PC-9 (cell line): ENCODE measurements at regions not wholly inside any gene's neighbourhood (a gene's known extent, or its start where the extent isn't known, plus 50 kb on each side); places are given as distances from the start of the nearest gene placed in this dataset.

Source experiments
- BruUV-seq: library from RNA; stranded (reverse); fragments of 400-500 nt; replicated peaks from 2 replicates; lab custom pipeline; 2021; lab: Mats Ljungman, UMichigan
- CTCF ChIA-PET: fragments of 300-600 bp; sonication (Branson Sonifier 250); formaldehyde crosslinking; loops from one replicate; lab custom pipeline; 2022; ENCODE audit warnings: antibody characterized with exemption; lab: Charles Lee
- POLR2A ChIA-PET: fragments of 300-600 bp; sonication (Branson Sonifier 250); formaldehyde crosslinking; loops from one replicate; lab custom pipeline; 2022; ENCODE audit warnings: antibody characterized with exemption; ENCODE audit not compliant: unreplicated experiment; lab: Charles Lee
- DNase-seq, 2 experiments: peaks; one replicate each; pipeline versions ENCODE4 v3.0.0 to v3.0.0-alpha.2; 2015 to 2022; ENCODE audit warnings: mixed read lengths in 1 of 2
- H2AFZ ChIP-seq: fragments of 200-600 bp; sonication (generic); 2 replicates; pipeline ENCODE4 v1.8.1; 2017; ENCODE audit warnings: antibody characterized with exemption
- H3F3A ChIP-seq: fragments of 200-600 bp; sonication (generic); 2 replicates; pipeline ENCODE4 v1.8.1; 2017; ENCODE audit warnings: antibody characterized with exemption, mild to moderate bottlenecking, low read depth; ENCODE audit not compliant: insufficient read depth
- H3K27ac ChIP-seq: fragments of 200-600 bp; sonication (generic); 2 replicates; pipeline ENCODE4 v1.6.1; 2016; ENCODE audit warnings: mixed run types
- H3K27me3 ChIP-seq: fragments of 200-600 bp; sonication (generic); 2 replicates; pipeline ENCODE4 v1.6.1; 2016; ENCODE audit warnings: low read depth, mixed run types; ENCODE audit not compliant: insufficient read depth
- H3K36me3 ChIP-seq: fragments of 200-600 bp; sonication (generic); 2 replicates; pipeline ENCODE4 v1.6.1; 2016; ENCODE audit warnings: low read depth, mixed run types
- H3K4me1 ChIP-seq: fragments of 200-600 bp; sonication (generic); replicated peaks from 2 replicates; pipeline ENCODE4 v1.6.1; 2016; ENCODE audit warnings: mixed run types; ENCODE audit not compliant: insufficient read depth
- H3K4me2 ChIP-seq: fragments of 200-600 bp; sonication (generic); 2 replicates; pipeline ENCODE4 v1.6.1; 2017; ENCODE audit warnings: mixed run types
- H3K4me3 ChIP-seq: fragments of 200-600 bp; sonication (generic); 2 replicates; pipeline ENCODE4 v1.6.1; 2016; ENCODE audit warnings: mixed run types
- H3K79me2 ChIP-seq: fragments of 200-600 bp; sonication (generic); 2 replicates; pipeline ENCODE4 v1.6.1; 2017; ENCODE audit warnings: low read depth, mixed run types
- H3K9me2 ChIP-seq: fragments of 200-600 bp; sonication (generic); 2 replicates; pipeline ENCODE4 v1.8.1; 2017; ENCODE audit warnings: mild to moderate bottlenecking; ENCODE audit not compliant: insufficient read depth
- H3K9me3 ChIP-seq: fragments of 200-600 bp; sonication (generic); 2 replicates; pipeline ENCODE4 v1.8.1; 2016; ENCODE audit warnings: low read depth; ENCODE audit not compliant: insufficient read depth
- H4K20me1 ChIP-seq: fragments of 200-600 bp; sonication (generic); 2 replicates; pipeline ENCODE4 v1.8.1; 2017; ENCODE audit not compliant: insufficient read depth
- EZH2 ChIP-seq: fragments of 200-600 bp; sonication (generic); IDR thresholded peaks from 2 replicates; pipeline ENCODE4 v1.8.0; 2017; ENCODE audit warnings: antibody characterized with exemption, low read depth
- intact Hi-C: fragments of 100-400 bp; cut with micrococcal nuclease; formaldehyde crosslinking; loops from one replicate; pipeline ENCODE4 v1.10.0; 2022; ENCODE audit not compliant: unreplicated experiment
- TF ChIP-seq, protein P1 (sequence below): fragments of 200-600 bp; sonication (generic); conservative IDR thresholded peaks from 2 replicates; pipeline ENCODE4 v1.6.1; 2017; ENCODE audit warnings: mixed run types, antibody characterized with exemption, mild to moderate bottlenecking, moderate library complexity

DNA sequence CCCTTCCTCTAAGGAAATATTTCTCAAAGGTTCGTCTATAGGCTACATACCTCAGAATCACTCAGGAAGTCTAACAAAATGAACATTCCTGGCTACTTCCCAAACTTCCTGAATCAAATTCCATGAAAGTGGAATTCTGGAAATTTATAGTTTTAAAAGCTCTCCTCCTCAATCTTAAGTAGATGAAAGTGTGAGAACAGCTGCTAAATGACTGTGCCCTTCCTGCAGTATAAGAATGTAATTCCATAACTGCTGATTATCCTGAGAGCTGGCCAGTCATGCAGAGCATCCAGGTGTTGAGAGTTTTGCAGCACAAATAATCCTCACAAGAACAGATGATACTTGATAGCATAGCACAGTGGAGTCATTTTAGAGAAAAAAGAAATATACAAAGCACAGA lies 265.0 kb downstream of the KCNJ3 start:
- H2AFZ ChIP-seq, result no peak overlapping the region
- H3K9me2 ChIP-seq, result no peaks in the 10 kb centered on the region
- ChIA-PET POLR2A (no interaction called here), CTCF (interaction anchor here (0.6 kb wide), 1 partner anchor 160 kb away, joined by 3 read pairs; no protein-coding TSS in a partner anchor)
- BruUV-seq, result no TSS peak
- no peaks in the 10 kb centered on the region for H3K9me3 ChIP-seq
- intact Hi-C loops, result no loop called here
- no peak overlapping the region for H3K27ac ChIP-seq
- no peaks in the 10 kb centered on the region for H3K27me3 ChIP-seq
- H3K4me3 ChIP-seq, result no peak overlapping the region
- H3K4me1 ChIP-seq, result no peaks in the 10 kb centered on the region
- no peaks in the 10 kb centered on the region for H3K36me3 ChIP-seq
- H4K20me1 ChIP-seq, result no peaks in the 10 kb centered on the region
- no peaks in the 10 kb centered on the region for H3K79me2 ChIP-seq
- DNase-seq, result no peak
- no peak overlapping the region for H3K4me2 ChIP-seq
- TF ChIP-seq, protein P1, sequence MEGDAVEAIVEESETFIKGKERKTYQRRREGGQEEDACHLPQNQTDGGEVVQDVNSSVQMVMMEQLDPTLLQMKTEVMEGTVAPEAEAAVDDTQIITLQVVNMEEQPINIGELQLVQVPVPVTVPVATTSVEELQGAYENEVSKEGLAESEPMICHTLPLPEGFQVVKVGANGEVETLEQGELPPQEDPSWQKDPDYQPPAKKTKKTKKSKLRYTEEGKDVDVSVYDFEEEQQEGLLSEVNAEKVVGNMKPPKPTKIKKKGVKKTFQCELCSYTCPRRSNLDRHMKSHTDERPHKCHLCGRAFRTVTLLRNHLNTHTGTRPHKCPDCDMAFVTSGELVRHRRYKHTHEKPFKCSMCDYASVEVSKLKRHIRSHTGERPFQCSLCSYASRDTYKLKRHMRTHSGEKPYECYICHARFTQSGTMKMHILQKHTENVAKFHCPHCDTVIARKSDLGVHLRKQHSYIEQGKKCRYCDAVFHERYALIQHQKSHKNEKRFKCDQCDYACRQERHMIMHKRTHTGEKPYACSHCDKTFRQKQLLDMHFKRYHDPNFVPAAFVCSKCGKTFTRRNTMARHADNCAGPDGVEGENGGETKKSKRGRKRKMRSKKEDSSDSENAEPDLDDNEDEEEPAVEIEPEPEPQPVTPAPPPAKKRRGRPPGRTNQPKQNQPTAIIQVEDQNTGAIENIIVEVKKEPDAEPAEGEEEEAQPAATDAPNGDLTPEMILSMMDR, result no peak
- TF ChIP-seq EZH2, result no peak
- no peaks in the 10 kb centered on the region for H3F3A ChIP-seq

DNA sequence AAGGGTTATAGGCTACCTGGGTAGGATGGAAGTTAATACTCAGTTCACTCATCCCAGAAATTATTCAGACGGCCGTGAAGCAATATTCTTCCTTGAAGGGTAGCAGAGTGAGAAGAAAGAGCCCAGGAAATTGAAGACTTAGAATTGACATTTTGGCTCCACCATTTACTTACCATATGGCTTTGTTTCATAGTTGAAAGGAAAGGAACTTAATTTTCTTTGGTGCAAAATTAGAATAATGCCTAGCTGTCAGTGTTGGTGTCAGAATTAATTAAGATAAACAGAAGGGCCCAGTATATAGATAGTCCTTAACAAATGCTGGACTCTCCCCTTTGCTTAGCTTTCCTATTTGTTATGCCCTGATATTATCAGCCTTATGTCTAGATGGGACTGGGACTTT lies 263.2 kb downstream of the KCNJ3 start:
- no peaks in the 10 kb centered on the region for H3K79me2 ChIP-seq
- no peak overlapping the region for H3K4me3 ChIP-seq
- no peaks in the 10 kb centered on the region for H3K36me3 ChIP-seq
- H4K20me1 ChIP-seq, result no peaks in the 10 kb centered on the region
- H3K9me2 ChIP-seq, result no peaks in the 10 kb centered on the region
- no peaks in the 10 kb centered on the region for H3K9me3 ChIP-seq
- H3K27ac ChIP-seq, result no peak overlapping the region
- ChIA-PET CTCF (no interaction called here), POLR2A (no interaction called here)
- intact Hi-C loops, result no loop called here
- DNase-seq, result no peak
- H3K27me3 ChIP-seq, result no peaks in the 10 kb centered on the region
- H2AFZ ChIP-seq, result no peak overlapping the region
- H3K4me1 ChIP-seq, result no peaks in the 10 kb centered on the region
- TF ChIP-seq EZH2, result no peak
- TF ChIP-seq, protein P1, result no peak
- no peak overlapping the region for H3K4me2 ChIP-seq
- no TSS peak for BruUV-seq
- no peaks in the 10 kb centered on the region for H3F3A ChIP-seq

DNA sequence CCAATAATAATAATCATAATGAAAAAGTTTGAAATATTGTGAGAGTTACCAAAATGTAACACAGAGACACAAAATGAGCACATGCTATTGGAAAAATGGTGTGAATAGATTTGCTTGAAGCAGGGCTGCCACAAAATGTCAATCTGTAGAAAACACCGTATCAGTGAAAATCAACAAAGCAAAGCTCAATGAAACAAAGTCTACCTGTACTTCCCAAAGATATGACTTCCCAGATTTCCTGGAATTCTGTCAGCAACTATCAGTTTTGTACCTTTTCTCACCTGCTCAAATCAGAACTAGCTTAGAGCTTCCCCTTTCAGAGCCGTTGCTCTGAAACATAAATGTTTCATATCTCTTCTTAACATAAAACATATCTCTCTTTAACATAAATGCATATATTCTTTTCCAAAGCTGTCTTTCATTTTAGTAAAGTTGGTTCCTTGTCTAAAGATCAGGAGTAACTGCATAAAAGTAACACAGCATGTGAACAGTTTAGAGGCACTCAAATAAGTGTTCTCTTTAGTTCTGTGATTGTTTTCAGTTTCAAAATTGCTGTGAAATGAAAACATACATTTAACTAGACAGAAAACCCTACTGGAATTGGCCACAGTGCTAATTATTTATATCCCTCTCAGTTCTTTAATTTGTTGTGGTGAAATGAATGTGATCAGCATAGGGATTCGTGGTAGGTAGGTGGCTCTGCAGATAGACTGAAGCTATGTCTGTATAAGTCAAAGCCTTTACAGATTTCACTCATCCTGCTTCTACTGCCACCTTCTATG lies 262.5 kb downstream of the KCNJ3 start:
- Histone ChIP-seq H3F3A (no peaks in the 10 kb centered on the region), H3K4me3 (no peak overlapping the region), H2AFZ (no peak overlapping the region), H3K27me3 (no peaks in the 10 kb centered on the region), H3K79me2 (no peaks in the 10 kb centered on the region), H3K36me3 (no peaks in the 10 kb centered on the region), H3K27ac (no peak overlapping the region), H3K9me2 (no peaks in the 10 kb centered on the region), H3K9me3 (no peaks in the 10 kb centered on the region), H3K4me2 (no peak overlapping the region), H3K4me1 (no peaks in the 10 kb centered on the region), H4K20me1 (no peaks in the 10 kb centered on the region)
- intact Hi-C loops, result no loop called here
- POLR2A ChIA-PET, result no interaction called here
- CTCF ChIA-PET, result no interaction called here
- TF ChIP-seq, protein P1, result no peak
- no peak for TF ChIP-seq EZH2
- no peak for DNase-seq
- no TSS peak for BruUV-seq
